ENCODE measurements at regions not wholly inside any gene's neighbourhood (a gene's known extent, or its start where the extent isn't known, plus 50 kb on each side); places are given as distances from the start of the nearest gene placed in this dataset.
A peak's percentile ranks its signal among the peaks of the same experiment; 100 is the strongest.
"Not testable (repeated sequence)": the region's sequence is repeated elsewhere in the genome, so short reads cannot be mapped to it uniquely, and the experiment has no call there.

GRCh38 chr1:67609577-67610341 lies 75.2 kb upstream of the GADD45A start:
- no peak for DNase-seq (ENCODE audit: low read depth)
- no peak for TF ChIP-seq CTCF (IDR thresholded peaks at IDR 0.05; ENCODE audit: insufficient read depth, low read length)
- H3K4me3 ChIP-seq (ENCODE audit: low read depth, low read length): no peak overlapping the region

GRCh38 chr1:67610450-67610849 lies 74.6 kb upstream of the GADD45A start:
- H3K4me3 ChIP-seq (ENCODE audit: low read depth, low read length): no peak overlapping the region
- TF ChIP-seq CTCF (IDR thresholded peaks at IDR 0.05; ENCODE audit: insufficient read depth, low read length): no peak

GRCh38 chr1:67611846-67612245 lies 73.2 kb upstream of the GADD45A start:
- DNase-seq (ENCODE audit: low read depth): no peak

More at GRCh38 chr1:67610450-67610849, 74.6 kb upstream of the GADD45A start:
- DNase-seq (ENCODE audit: low read depth): no peak

GRCh38 chr1:67612788-67613241 lies 72.2 kb upstream of the GADD45A start:
- TF ChIP-seq CTCF (IDR thresholded peaks at IDR 0.05; ENCODE audit: insufficient read depth, low read length): no peak
- DNase-seq (ENCODE audit: low read depth): peak; percentile 57
- no peak overlapping the region for H3K4me3 ChIP-seq (ENCODE audit: low read depth, low read length)

More at GRCh38 chr1:67611846-67612245, 73.2 kb upstream of the GADD45A start:
- TF ChIP-seq CTCF (IDR thresholded peaks at IDR 0.05; ENCODE audit: insufficient read depth, low read length): no peak
- H3K4me3 ChIP-seq (ENCODE audit: low read depth, low read length): no peak overlapping the region

- H3K4me3 ChIP-seq (ENCODE audit: low read depth, low read length); DNase-seq (ENCODE audit: low read depth): not testable (repeated sequence)
Observed at GRCh38 chr1:67613479-67613878, 71.5 kb upstream of the GADD45A start.

GRCh38 chr1:67614511-67614934 lies 70.5 kb upstream of the GADD45A start:
- DNase-seq (ENCODE audit: low read depth): no peak
- TF ChIP-seq CTCF (IDR thresholded peaks at IDR 0.05; ENCODE audit: insufficient read depth, low read length): no peak
- no peak overlapping the region for H3K4me3 ChIP-seq (ENCODE audit: low read depth, low read length)

- peak; percentile 14 for DNase-seq (ENCODE audit: low read depth)
- no peak for TF ChIP-seq CTCF (IDR thresholded peaks at IDR 0.05; ENCODE audit: insufficient read depth, low read length)
Observed at GRCh38 chr1:67615886-67616285, 69.1 kb upstream of the GADD45A start.

More at GRCh38 chr1:67615886-67616285, 69.1 kb upstream of the GADD45A start:
- H3K4me3 ChIP-seq (ENCODE audit: low read depth, low read length): no peak overlapping the region
